Kidney tubule cell (primary cell): ENCODE measurements at regions not wholly inside any gene's neighbourhood (a gene's known extent, or its start where the extent isn't known, plus 50 kb on each side); places are given as distances from the start of the nearest gene placed in this dataset.
A peak's percentile ranks its signal among the peaks of the same experiment; 100 is the strongest.
"Not testable (repeated sequence)": the region's sequence is repeated elsewhere in the genome, so short reads cannot be mapped to it uniquely, and the experiment has no call there.

Experiments
- DNase-seq: peaks from one replicate; pipeline ENCODE4 v3.0.0-alpha.2; 2018; ENCODE audit warnings: low spot score

- DNase-seq, result no peak
These were observed 1103.7 kb upstream of the CELF2 start for GRCh38 chr10:9913876-9914514.

GRCh38 chr10:9921544-9921943 lies 1096.1 kb upstream of the CELF2 start:
- DNase-seq, result no peak

DNA sequence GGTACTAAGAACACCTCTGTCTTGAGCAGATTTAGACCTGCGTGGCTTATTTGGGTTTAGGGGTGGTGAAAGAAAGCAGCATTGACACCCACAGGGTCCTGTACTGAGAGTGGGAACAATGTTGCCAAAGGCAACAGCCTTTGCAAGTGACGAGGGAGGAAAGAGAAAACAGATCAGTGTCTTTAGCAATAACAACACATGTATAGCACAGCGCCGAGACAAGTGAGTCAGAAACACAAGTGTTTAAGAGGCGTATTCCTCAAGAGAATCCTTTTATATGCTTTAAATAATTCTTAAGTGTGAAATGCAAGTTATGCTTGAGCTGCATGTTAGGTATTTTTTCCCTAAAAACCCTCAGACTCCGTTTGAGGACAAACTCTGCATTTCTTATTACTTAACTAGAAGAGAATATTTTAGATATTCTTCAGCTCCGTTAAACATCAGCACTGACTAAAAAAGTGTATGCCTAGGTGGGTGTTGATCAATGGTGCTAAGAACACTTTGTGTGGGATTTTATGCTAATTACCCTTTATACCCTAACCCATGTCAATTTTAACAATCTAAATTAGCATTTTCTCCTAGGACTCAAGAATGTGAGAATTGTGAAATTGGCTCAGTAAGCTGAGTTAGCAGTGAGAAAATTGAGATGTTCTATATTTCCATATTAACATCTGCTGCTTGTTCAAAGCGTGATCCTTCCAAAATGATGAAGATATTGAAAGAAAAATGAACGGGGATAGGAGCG lies 1095.4 kb upstream of the CELF2 start:
- DNase-seq, result no peak

- DNase-seq, result no peak
These were observed 1091.7 kb upstream of the CELF2 start for GRCh38 chr10:9926003-9926402.

- DNase-seq, result no peak
These were observed 1090.8 kb upstream of the CELF2 start for GRCh38 chr10:9926881-9927280.

GRCh38 chr10:9939716-9940115 lies 1078.0 kb upstream of the CELF2 start:
- no peak for DNase-seq

GRCh38 chr10:9944690-9945089 lies 1073.0 kb upstream of the CELF2 start:
- no peak for DNase-seq

- DNase-seq, result no peak
These were observed 1067.6 kb upstream of the CELF2 start for GRCh38 chr10:9950070-9950469.

DNA sequence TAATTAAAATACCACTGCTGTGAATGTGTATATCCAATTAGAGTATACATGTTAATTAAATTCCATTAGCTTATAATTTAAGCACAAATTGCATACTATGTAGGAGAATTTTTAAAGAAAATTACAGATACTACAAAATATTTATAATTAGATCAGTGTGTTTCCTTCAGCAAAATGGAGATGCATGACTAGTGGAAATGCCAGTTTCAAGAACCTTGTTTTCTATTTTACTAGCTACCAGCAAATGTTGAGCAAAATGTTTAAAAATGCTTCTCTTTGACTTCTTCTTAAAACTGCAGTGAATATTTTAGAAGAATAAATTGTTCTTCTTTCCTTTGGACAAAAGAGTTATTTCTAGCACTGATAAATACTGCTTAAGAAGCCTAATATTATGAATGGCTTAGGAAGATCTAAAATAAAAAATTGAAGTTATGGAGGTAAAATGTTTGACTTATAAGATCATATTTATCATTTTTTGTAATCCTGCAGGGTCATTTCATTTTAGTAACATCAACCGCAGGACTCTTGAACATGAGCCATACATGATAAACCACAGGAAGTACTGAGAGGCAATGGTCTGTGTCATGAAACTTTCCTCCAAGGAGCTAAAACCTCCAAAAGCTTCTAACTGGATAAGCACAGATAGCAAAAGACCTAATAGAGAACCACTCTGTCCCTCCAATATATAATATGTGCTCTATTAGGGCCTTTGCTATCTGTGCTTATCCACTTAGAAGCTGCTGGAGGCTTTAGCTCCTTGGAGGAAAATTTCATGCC lies 1066.0 kb upstream of the CELF2 start:
- DNase-seq, result no peak

DNA sequence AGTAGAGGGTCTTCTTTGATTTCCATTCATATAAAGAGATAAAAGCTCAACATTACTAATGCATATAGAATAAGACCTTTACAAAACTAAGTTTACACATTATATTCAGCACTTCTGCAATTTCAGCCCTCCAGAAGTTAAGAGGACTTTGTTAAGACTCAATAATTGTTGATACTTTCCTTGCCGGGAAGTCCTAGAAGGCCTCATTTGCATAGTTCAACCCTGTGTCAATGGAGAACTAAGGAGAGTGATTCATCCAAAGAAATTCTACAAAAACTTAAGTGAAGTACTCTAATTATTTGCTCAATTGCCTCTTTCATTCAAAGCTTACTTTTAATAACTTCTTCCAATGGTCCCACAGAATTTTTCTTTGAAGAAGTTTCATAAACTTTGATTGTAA lies 1060.3 kb upstream of the CELF2 start:
- DNase-seq, result peak; percentile 28

DNA sequence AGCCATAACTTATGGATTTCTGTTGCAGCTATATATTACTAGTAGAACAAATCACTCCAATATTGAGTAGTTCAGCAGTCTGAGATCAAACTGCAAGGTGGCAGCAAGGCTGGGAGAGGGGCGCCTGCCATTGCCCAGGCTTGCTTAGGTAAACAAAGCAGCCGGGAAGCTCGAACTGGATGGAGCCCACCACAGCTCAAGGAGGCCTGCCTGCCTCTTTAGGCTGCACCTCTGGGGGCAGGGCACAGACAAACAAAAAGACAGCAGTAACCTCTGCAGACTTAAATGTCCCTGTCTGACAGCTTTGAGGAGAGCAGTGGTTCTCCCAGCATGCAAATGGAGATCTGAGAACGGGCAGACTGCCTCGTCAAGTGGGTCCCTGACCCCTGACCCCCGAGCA lies 1059.8 kb upstream of the CELF2 start:
- DNase-seq, result not testable (repeated sequence)

- no peak for DNase-seq
These were observed 1052.3 kb upstream of the CELF2 start for GRCh38 chr10:9965341-9965740.

- no peak for DNase-seq
These were observed 1030.9 kb upstream of the CELF2 start for GRCh38 chr10:9986786-9987185.

GRCh38 chr10:9987197-9987596 lies 1030.5 kb upstream of the CELF2 start:
- DNase-seq, result no peak

- no peak for DNase-seq
These were observed 1025.0 kb upstream of the CELF2 start for GRCh38 chr10:9992661-9993060.

DNA sequence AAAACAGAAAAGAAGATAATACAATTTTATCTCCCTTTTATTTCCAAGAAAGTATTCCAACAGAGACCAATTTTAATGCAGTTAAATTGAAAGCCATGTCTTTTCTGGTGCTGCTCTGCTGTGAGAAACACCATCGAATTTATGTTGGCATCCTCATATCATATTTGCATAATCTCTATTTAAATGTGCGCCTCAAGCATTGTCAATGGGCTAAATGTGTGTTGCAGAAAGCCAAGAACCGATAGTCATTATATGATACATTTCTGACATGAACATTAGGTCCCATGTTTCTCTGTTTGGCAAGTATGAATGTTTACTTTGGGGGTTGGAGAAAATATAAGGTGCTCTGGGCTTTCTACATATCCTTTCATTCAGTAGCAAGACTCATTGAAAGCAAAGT lies 1023.5 kb upstream of the CELF2 start:
- no peak for DNase-seq

GRCh38 chr10:9999627-10000026 lies 1018.0 kb upstream of the CELF2 start:
- DNase-seq, result no peak

DNA sequence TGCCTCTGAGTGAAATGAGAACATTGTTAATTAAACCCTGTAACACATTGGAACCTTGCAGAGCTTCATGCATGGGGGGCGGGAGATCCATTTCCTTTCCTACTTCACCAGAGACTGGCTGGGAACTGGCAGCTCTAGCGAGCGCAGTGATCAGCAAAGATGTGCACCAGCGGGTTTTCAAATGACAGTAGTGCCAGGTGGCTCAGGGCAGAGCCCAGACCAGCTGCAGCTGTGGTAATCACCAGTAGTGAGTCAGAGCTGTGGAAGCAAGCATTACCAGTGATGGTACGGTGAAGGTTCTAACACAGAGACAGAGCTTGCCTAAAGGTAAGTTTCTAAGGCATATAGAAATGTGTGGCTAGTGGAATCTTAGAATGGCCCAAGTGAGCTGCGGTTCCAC lies 1009.7 kb upstream of the CELF2 start:
- peak; percentile 3 for DNase-seq

- DNase-seq, result no peak
These were observed 1007.3 kb upstream of the CELF2 start for GRCh38 chr10:10010397-10010796.

DNA sequence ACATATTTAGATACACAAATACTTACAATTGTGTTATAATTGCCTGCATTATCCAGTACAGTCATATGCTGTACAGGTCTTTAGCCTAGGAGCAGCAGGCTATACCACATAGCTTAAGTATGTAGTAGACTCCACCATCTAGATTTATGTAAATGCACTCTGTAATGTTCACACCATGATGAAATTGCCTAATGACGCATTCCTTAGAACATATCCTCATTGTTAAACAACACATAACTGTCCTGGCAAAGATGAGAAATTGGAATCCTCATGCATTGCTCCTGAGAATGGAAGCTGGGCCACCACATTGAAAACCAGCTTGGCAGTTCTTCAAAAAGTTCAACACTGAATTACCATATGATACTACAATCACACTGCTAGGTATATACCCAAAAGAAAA lies 1002.8 kb upstream of the CELF2 start:
- DNase-seq, result no peak

GRCh38 chr10:10017716-10018115 lies 1000.0 kb upstream of the CELF2 start:
- no peak for DNase-seq

DNA sequence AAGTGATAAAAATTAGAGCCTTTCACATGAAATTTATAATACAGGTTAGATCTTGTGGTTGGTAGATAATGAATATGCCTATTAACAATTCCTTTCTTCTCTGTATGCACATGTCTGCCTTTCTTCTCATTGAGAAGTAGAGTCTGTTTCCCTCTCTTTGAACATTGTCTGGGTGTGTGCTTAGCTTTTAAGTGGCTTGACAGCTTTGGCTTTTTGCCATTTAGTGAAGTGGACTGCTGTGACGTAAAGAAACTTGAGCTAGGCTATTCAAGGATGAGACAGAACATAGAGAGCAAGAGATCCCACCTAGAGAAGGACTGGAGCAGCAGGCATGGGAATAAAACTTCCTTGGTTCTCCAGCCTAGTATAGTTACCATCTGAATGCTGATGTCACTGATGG lies 996.7 kb upstream of the CELF2 start:
- no peak for DNase-seq

DNA sequence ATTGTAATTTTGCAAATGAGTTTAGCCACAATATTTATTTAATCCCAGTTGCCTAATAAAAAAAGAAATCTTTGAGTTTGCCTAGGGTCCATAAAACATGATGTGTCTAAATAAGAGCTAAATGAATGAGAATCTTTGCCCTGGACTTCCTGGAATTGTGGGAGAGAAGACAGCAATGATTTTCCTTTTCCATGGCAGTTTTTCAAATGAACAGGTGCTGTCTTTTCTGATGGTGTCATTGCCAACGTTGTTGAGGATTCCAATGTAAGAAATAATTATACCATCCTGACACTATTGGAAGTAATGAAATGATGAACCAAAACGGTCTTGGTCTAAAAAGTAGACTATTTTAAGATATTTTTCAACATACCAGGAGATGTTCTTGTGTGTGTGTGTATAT lies 984.7 kb upstream of the CELF2 start:
- no peak for DNase-seq
